ENCODE measurements at regions not wholly inside any gene's neighbourhood (a gene's known extent, or its start where the extent isn't known, plus 50 kb on each side); places are given as distances from the start of the nearest gene placed in this dataset.

GRCh38 chr6:106745824-106746582 is 116.6 kb downstream of the QRSL1 start:
- TF ChIP-seq CTCF (IDR thresholded peaks at IDR 0.05) (no peak), POLR2A (IDR thresholded peaks at IDR 0.05) (no peak)
